K562 (cell line): ENCODE measurements at regions not wholly inside any gene's neighbourhood (a gene's known extent, or its start where the extent isn't known, plus 50 kb on each side); places are given as distances from the start of the nearest gene placed in this dataset.
"Not testable (repeated sequence)": the region's sequence is repeated elsewhere in the genome, so short reads cannot be mapped to it uniquely, and the experiment has no call there.

Experiments used
- ATAC-seq: fragments of 200-7000 bp; cut with Tn5 transposase; 3 replicates; pipeline ENCODE4 v1.9.1; 2020; ENCODE audit warnings: moderate library complexity
- BruUV-seq: library from RNA; stranded (reverse); fragments of 400-500 nt; replicated peaks from 2 replicates; lab custom pipeline; 2021; lab: Mats Ljungman, UMichigan
- CTCF ChIA-PET: fragments of 300-600 bp; formaldehyde crosslinking; extraction: SDS; loops from one replicate; lab custom pipeline; 2021; ENCODE audit warnings: low intra/inter-chr PET ratio; lab: Yijun Ruan, JAX
- POLR2A ChIA-PET: fragments of 300-600, 350-650 bp; sonication (Branson Sonifier 250); formaldehyde crosslinking; extraction: SDS; loops from one replicate; lab custom pipeline; 2021; ENCODE audit warnings: antibody characterized with exemption, inconsistent platforms; lab: Yijun Ruan, JAX
- DNase-seq, 4 experiments: peaks; one replicate each; pipeline versions ENCODE4 v3.0.0 to v3.0.0-alpha.2; 2011 to 2018; ENCODE audit warnings: low spot score in 3 of 4, mixed read lengths in 3 of 4; ENCODE audit errors: extremely low read depth in 1 of 4
- FAIRE-seq: peaks from 2 replicates; lab custom pipeline; 2011; peaks lifted over from hg19 to GRCh38; lab: Jason Lieb, UNC
- H2AFZ ChIP-seq: 2 replicates; pipeline ENCODE4 v1.6.0; 2011; ENCODE audit warnings: low read depth, low read length, control low read depth, inconsistent platforms
- H3K27ac ChIP-seq: fragments of 200-600 bp; 3 replicates; pipeline ENCODE4 v1.8.0; 2011; ENCODE audit warnings: low read depth, mild to moderate bottlenecking, control low read depth, inconsistent platforms, low read length, moderate library complexity, mixed read lengths; ENCODE audit errors: extremely low read depth
- H3K27me3 ChIP-seq, 2 experiments: fragments of 300-600 bp in 1 of 2; 2 replicates in 1 of 2; 3 replicates in 1 of 2; pipeline versions ENCODE4 v1.6.0 to v1.8.0; 2011; ENCODE audit warnings: inconsistent platforms in 2 of 2, low read length in 2 of 2, mild to moderate bottlenecking in 1 of 2, mixed read lengths in 1 of 2, moderate library complexity in 1 of 2; ENCODE audit not compliant: control insufficient read depth in 2 of 2, insufficient read depth in 2 of 2
- H3K36me3 ChIP-seq: fragments of 300-600 bp; 3 replicates; pipeline ENCODE4 v1.8.0; 2011; ENCODE audit warnings: mild to moderate bottlenecking, low read length, inconsistent platforms; ENCODE audit not compliant: control insufficient read depth, insufficient read depth
- H3K4me1 ChIP-seq, 2 experiments: fragments of 200-600 bp in 1 of 2; replicated peaks in 1 of 2; 2 replicates in 1 of 2; 3 replicates in 1 of 2; pipeline versions ENCODE4 v1.5.1 to v1.8.0; 2011; ENCODE audit warnings: inconsistent platforms in 2 of 2, low read length in 2 of 2, mild to moderate bottlenecking in 1 of 2, mixed read lengths in 1 of 2, moderate library complexity in 1 of 2; ENCODE audit not compliant: control insufficient read depth in 2 of 2, insufficient read depth in 2 of 2
- H3K4me2 ChIP-seq: 2 replicates; pipeline ENCODE4 v1.6.1; 2011; ENCODE audit warnings: low read length, control low read depth, inconsistent platforms, mixed read lengths; ENCODE audit not compliant: insufficient read depth
- H3K4me3 ChIP-seq: fragments of 200-600 bp; sonication (generic), shearing (Covaris generic); 2 replicates; pipeline ENCODE4 v1.5.1; 2016; ENCODE audit warnings: control low read depth, inconsistent platforms
- H3K79me2 ChIP-seq: fragments of 200-600 bp; 3 replicates; pipeline ENCODE4 v1.8.0; 2011; ENCODE audit warnings: low read length, inconsistent platforms; ENCODE audit not compliant: control insufficient read depth, insufficient read depth
- H3K9ac ChIP-seq, 2 experiments: 2 replicates each; pipeline versions ENCODE4 v1.6.0 to v1.6.1; 2011; ENCODE audit warnings: low read depth in 2 of 2, low read length in 2 of 2, control low read depth in 1 of 2, inconsistent platforms in 1 of 2, mild to moderate bottlenecking in 1 of 2, mixed read lengths in 1 of 2; ENCODE audit not compliant: insufficient read depth in 1 of 2
- H3K9me1 ChIP-seq: one replicate; pipeline ENCODE4 v1.6.0; 2011; ENCODE audit warnings: inconsistent platforms, mild to moderate bottlenecking, low read length, moderate library complexity; ENCODE audit not compliant: control insufficient read depth, insufficient read depth
- H3K9me3 ChIP-seq: replicated peaks from 2 replicates; pipeline ENCODE4 v1.5.1; 2011; ENCODE audit warnings: low read depth, low read length, inconsistent platforms; ENCODE audit not compliant: control insufficient read depth, insufficient read depth
- H4K20me1 ChIP-seq: replicated peaks from 2 replicates; pipeline ENCODE4 v1.6.1; 2011; ENCODE audit warnings: low read length, inconsistent platforms, mixed read lengths; ENCODE audit not compliant: control insufficient read depth, insufficient read depth
- POU5F1 ChIP-seq: fragments of 150-350 bp; IDR thresholded peaks from 2 replicates; pipeline ENCODE4 v1.6.1; 2014; ENCODE audit warnings: borderline replicate concordance, low read length, low read depth, mild to moderate bottlenecking; ENCODE audit not compliant: partially characterized antibody
- TFE3 ChIP-seq: fragments of 450-650 bp; formaldehyde crosslinking; IDR thresholded peaks from 2 replicates; pipeline ENCODE4 v1.4.0; 2020; ENCODE audit warnings: mild to moderate bottlenecking, mixed read lengths
- ZNF785 ChIP-seq: fragments of 250-450 bp; sonication (Bioruptor Pico); IDR thresholded peaks from 2 replicates; pipeline ENCODE4 v1.4.0; 2020; ENCODE audit warnings: mild to moderate bottlenecking
- WGBS: fragments of 100-300 bp; shearing (Covaris generic); methylation state at CpG from one replicate; pipeline ENCODE4 v1.1.6; 2016; ENCODE audit warnings: low coverage, mixed read lengths; ENCODE audit not compliant: insufficient coverage; ENCODE audit errors: missing lambda C conversion rate; 5-methylcytosine and 5-hydroxymethylcytosine counted together
- in situ Hi-C: fragments of 300-500 bp; cut with MboI; formaldehyde crosslinking; loops from 4 replicates; pipeline ENCODE4 v1.15.0; 2018; ENCODE audit warnings: inconsistent platforms, mixed read lengths
- intact Hi-C: fragments of 100-400 bp; cut with micrococcal nuclease; formaldehyde crosslinking; loops from 2 replicates; pipeline ENCODE4 v1.14.2; 2022
- TF ChIP-seq, protein P1 (sequence below): IDR thresholded peaks from 2 replicates; pipeline ENCODE4 v1.6.1; 2014; ENCODE audit warnings: antibody characterized with exemption

DNA sequence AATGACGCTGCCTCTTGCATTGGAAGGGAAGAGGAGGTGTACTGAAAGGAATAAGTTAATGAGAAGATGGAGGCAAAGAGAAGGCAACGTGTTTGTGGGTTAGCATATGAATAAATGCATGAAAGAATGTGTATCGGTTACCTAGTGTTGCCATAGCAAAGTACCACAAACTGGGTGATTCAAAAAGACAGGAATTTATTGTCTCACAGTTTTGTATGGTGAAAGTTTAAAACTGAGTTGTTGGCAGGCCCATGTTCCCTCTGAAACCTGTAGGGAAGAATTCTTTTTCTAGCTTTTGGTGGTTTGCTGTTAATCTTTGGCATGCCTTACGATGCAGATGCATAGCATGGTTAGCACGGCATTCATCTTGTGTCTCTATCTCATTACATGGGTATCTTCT is 729.9 kb downstream of the MECOM start:
- Histone ChIP-seq H3K9ac (no peak overlapping the region), H3K27me3 (no peaks in the 10 kb centered on the region), H3K4me2 (no peak overlapping the region), H3K4me3 (no peak overlapping the region), H4K20me1 (no peaks in the 10 kb centered on the region), H3K4me1 (no peaks in the 10 kb centered on the region), H3K9me3 (no peaks in the 10 kb centered on the region), H2AFZ (no peak overlapping the region), H3K79me2 (no peaks in the 10 kb centered on the region), H3K9me1 (no peaks in the 10 kb centered on the region), H3K27ac (no peak overlapping the region), H3K36me3 (no peaks in the 10 kb centered on the region)
- ATAC-seq (no peak), DNase-seq (no peak), FAIRE-seq (no peak)
- intact Hi-C loops = no loop called here
- TF ChIP-seq POU5F1 (no peak), TFE3 (no peak), ZNF785 (CRISPR knock-in tag) (no peak)
- TF ChIP-seq, protein P1, sequence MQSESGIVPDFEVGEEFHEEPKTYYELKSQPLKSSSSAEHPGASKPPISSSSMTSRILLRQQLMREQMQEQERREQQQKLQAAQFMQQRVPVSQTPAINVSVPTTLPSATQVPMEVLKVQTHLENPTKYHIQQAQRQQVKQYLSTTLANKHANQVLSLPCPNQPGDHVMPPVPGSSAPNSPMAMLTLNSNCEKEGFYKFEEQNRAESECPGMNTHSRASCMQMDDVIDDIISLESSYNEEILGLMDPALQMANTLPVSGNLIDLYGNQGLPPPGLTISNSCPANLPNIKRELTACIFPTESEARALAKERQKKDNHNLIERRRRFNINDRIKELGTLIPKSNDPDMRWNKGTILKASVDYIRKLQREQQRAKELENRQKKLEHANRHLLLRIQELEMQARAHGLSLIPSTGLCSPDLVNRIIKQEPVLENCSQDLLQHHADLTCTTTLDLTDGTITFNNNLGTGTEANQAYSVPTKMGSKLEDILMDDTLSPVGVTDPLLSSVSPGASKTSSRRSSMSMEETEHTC = no peak
- CTCF ChIA-PET = no interaction called here
- 2% methylated on average over 5 of the region's 5 CpGs for WGBS
- in situ Hi-C loops = no loop called here
- POLR2A ChIA-PET = no interaction called here
- BruUV-seq = no TSS peak

GRCh38 chr3:168929997-168930396 is 733.5 kb downstream of the MECOM start:
- 0% methylated on average over 3 of the region's 3 CpGs for WGBS
- H3K9ac ChIP-seq, H2AFZ ChIP-seq, DNase-seq, POLR2A ChIA-PET, H3K36me3 ChIP-seq, CTCF ChIA-PET, H3K79me2 ChIP-seq, H4K20me1 ChIP-seq, H3K4me3 ChIP-seq, FAIRE-seq, in situ Hi-C loops, H3K4me2 ChIP-seq, intact Hi-C loops, H3K27me3 ChIP-seq, BruUV-seq, H3K9me1 ChIP-seq, H3K4me1 ChIP-seq, H3K27ac ChIP-seq, ATAC-seq, H3K9me3 ChIP-seq: not testable (repeated sequence)
